ENCODE measurements at regions not wholly inside any gene's neighbourhood (a gene's known extent, or its start where the extent isn't known, plus 50 kb on each side); places are given as distances from the start of the nearest gene placed in this dataset.

DNA sequence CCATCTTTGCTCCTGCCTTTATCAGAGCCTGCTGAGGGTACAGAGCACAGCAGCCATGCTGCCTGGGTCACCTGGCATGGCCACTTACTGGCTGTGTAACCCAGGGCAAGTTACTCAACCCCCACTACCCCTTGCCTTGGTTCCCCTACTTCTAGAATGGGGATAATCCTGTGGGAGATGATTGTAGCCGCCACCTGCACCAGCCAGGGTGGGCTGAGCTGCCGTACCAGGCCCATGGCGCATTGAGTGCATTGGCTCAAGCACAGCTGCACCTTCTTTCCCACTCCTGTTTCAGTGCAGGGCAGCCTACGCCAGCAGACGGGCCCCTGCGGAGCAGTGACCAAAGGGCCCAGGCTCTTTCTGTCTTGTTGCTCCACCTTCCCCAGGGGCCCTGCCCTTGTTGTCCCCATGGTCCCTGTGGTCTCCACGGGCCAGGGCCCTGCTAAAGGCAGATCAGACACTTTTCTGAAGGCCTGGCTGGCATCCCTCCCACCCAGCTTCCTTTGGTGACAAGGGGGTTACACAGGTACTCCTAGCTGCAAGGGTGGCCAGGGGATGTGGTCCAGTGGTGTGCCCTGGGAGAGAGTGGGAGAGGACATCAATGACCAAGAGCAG, 159.4 kb upstream of the MLN start:
- Mint-ChIP-seq H3K4me3 (no peak overlapping the region), H3K9me3 (no peaks in the 10 kb centered on the region), H3K27me3 (peaks cover 10% of the 10 kb centered on the region), H3K27ac (no peak overlapping the region), H3K4me1 (ENCODE audit: unreplicated experiment) (peaks cover 22% of the 10 kb centered on the region), H3K36me3 (no peaks in the 10 kb centered on the region)
- TF ChIP-seq, protein P1, sequence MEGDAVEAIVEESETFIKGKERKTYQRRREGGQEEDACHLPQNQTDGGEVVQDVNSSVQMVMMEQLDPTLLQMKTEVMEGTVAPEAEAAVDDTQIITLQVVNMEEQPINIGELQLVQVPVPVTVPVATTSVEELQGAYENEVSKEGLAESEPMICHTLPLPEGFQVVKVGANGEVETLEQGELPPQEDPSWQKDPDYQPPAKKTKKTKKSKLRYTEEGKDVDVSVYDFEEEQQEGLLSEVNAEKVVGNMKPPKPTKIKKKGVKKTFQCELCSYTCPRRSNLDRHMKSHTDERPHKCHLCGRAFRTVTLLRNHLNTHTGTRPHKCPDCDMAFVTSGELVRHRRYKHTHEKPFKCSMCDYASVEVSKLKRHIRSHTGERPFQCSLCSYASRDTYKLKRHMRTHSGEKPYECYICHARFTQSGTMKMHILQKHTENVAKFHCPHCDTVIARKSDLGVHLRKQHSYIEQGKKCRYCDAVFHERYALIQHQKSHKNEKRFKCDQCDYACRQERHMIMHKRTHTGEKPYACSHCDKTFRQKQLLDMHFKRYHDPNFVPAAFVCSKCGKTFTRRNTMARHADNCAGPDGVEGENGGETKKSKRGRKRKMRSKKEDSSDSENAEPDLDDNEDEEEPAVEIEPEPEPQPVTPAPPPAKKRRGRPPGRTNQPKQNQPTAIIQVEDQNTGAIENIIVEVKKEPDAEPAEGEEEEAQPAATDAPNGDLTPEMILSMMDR (conservative IDR thresholded peaks at IDR 0.05) = no peak
- peak; percentile 64 for DNase-seq (ENCODE audit: extremely low spot score, unreplicated experiment)

DNA sequence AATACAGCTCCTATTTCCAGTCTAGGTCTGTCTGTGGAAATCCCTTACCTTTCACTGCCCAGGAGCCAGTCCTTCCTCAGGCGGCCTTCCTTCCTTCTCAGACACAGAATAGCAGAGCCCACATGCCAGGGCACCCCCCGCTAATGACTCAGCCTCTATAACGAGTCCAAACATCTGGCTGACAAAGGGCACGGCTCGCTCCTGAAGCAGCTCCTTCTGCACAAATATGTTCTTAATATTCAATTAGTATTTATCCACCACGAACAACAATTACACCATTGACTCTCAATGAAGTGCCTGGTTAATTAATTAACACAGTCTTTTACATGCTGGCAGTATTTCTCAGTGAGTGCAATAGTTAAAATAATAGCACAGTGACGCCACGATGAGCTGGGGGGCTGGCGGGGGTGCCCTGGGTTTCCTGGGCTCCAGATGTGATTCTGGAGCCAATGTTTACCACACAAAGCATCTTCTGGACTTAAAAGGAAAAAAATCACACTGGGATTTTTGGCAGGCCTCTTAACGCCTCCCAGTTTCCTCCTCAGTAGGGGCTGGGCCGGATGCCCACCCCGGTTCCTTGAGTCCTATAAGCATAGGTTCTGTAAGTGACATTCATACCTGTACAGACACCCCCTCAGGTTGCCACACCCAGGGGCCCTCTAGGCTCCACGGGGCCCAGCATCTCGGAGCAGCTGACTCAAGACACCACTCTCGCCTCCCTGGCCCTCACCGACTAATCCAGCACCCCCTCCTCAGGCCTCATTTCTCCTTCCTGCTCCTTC, 158.6 kb upstream of the MLN start:
- peaks cover 5% of the 10 kb centered on the region for H3K27me3 Mint-ChIP-seq
- TF ChIP-seq, protein P1 (conservative IDR thresholded peaks at IDR 0.05) = no peak
- no peak overlapping the region for H3K27ac Mint-ChIP-seq
- peak; percentile 43 for DNase-seq (ENCODE audit: extremely low spot score, unreplicated experiment)
- no peak overlapping the region for H3K4me3 Mint-ChIP-seq
- H3K9me3 Mint-ChIP-seq = no peaks in the 10 kb centered on the region
- peaks cover 17% of the 10 kb centered on the region for H3K4me1 Mint-ChIP-seq (ENCODE audit: unreplicated experiment)
- no peaks in the 10 kb centered on the region for H3K36me3 Mint-ChIP-seq

DNA sequence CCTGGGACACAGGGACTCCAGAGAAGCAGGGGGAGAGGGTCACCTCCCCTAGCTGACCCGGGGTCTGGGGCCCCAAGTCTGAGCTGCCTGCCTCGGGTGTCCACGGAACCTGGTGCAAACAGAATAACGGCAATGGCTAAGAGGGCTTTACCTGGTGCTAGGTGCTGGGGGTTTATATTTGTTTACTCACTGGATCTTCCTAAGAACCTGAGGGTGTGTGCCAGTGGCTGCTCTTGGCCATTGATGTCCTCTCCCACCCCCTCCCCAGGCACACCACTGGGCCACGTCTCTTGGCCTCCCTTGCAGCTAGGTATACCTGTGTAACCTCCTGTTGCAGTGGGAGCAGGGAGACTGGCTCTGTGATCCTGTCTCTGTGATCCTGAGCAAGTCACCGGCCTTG, 157.9 kb upstream of the MLN start:
- DNase-seq (ENCODE audit: extremely low spot score, unreplicated experiment) = no peak
- Mint-ChIP-seq H3K27me3 (no peaks in the 10 kb centered on the region), H3K36me3 (no peaks in the 10 kb centered on the region), H3K4me3 (no peak overlapping the region), H3K27ac (no peak overlapping the region), H3K4me1 (ENCODE audit: unreplicated experiment) (peaks cover 11% of the 10 kb centered on the region), H3K9me3 (no peaks in the 10 kb centered on the region)
- TF ChIP-seq, protein P1 (conservative IDR thresholded peaks at IDR 0.05) = no peak

DNA sequence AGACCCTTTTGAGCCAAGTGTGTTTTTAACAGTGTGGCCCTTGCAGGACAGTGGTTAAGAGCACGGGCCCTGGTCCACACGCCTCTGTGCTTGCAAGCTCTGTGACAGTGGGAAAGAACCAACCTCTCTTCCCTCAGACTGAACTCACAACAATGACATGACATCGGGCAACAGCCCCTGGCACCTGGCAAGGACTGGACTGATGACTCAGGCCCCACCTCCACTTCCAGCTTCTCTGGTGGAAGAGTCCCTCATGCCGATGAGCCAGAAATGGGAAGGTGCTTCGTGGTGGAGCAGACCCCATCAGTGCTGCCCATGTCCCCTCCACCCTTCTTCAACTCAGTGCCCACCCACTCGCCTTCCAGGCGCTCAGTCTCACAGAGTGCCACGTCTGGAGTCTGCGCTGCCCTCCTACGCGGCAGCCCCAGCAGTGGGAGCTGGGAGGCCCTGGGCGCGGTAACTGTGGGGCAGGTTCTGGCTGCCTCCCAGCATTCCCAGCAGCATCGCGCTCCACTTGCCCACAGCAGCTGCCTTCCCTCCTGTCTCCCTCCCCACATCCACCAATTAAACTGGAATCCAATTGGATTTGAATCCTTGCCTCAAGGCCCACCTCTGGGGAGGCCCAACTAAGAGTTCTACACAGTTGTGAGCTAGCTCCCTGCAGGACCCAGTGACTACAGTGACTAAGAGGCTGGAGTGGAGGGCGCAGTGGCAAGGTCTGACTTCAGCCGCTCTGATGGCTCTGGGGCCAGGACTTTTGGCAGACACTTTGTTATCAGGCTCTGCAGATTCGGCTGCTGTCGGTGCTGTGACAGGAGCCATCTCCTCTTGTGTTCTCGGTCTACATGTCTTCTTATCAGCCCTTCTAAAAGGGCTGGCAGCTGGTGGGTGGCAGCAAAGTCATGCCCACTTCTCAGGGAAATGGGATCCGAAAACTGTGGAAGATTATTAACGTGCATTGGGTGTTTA, 156.8 kb upstream of the MLN start:
- H3K4me3 Mint-ChIP-seq = no peak overlapping the region
- TF ChIP-seq, protein P1 (conservative IDR thresholded peaks at IDR 0.05) = no peak
- H3K9me3 Mint-ChIP-seq = no peaks in the 10 kb centered on the region
- H3K27me3 Mint-ChIP-seq = no peaks in the 10 kb centered on the region
- H3K36me3 Mint-ChIP-seq = no peaks in the 10 kb centered on the region
- H3K4me1 Mint-ChIP-seq (ENCODE audit: unreplicated experiment) = peaks cover 11% of the 10 kb centered on the region
- H3K27ac Mint-ChIP-seq = no peak overlapping the region
- DNase-seq (ENCODE audit: extremely low spot score, unreplicated experiment) = no peak

DNA sequence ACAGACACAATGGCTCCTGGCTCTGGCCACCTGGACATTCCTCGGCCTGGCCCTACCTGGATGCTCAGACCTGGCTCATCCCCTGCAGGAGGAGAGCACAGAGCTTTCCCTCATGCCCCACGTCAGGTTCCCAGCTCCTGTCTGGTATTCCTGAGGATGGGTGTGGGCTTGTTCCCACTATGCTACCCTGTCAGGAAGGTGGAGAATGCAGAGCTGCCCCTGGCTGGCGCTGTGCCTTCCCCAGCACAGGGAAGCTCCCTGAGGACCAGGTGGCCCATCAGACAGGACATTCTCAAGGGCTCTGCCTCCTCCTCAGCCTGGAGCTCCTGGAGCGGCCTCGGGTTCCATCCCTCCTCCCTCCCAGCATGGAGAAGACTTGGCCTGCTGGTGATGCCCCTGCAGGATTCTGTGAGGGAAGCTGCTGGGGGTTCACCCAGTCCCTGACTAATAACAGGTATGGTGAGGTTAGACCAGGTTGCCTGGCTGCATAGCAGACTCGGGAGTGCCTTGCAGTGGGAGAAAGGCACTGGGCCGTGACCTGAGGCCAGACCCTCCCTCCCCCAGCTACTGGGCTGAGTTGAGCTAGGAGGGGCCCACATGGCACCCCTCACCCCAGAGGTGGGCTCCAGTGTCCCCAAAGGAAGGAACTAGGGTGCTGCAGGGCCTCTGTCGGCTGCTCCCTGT, 156.0 kb upstream of the MLN start:
- Mint-ChIP-seq H3K36me3 (no peaks in the 10 kb centered on the region), H3K27me3 (peaks cover under 1% of the 10 kb centered on the region), H3K9me3 (no peaks in the 10 kb centered on the region), H3K27ac (no peak overlapping the region), H3K4me3 (no peak overlapping the region), H3K4me1 (ENCODE audit: unreplicated experiment) (peaks cover 11% of the 10 kb centered on the region)
- TF ChIP-seq, protein P1 (conservative IDR thresholded peaks at IDR 0.05) = no peak
- DNase-seq (ENCODE audit: extremely low spot score, unreplicated experiment) = no peak
